SKM-1 treated with dmso at 0.1 percent for 144 hours (cell line): ENCODE measurements at regions not wholly inside any gene's neighbourhood (a gene's known extent, or its start where the extent isn't known, plus 50 kb on each side); places are given as distances from the start of the nearest gene placed in this dataset.

ENCODE experiments used
- DNase-seq: peaks from one replicate; lab custom pipeline; 2025; ENCODE audit not compliant: unreplicated experiment; lab: John Stamatoyannopoulos, UW

DNA sequence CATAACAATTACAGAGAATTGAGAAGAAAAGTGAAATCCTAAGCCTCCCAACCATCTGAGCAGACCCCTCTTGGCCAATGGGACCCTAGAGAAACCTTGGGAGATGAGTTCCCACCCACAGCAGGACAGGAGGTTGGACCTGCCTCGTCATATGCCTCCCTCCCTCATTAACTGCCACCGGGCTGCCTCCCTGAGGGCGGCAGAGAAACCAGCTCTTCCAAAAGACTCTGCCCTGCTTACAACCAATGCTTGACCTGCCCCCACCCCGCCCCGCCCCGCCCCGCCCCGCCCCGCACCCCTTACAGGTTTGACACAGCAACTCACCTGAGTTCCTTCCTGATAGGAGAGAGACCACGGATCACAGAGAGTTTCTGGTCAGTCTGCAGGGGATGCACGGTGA is 86.1 kb downstream of the ADRA2C start:
- no peak for DNase-seq

DNA sequence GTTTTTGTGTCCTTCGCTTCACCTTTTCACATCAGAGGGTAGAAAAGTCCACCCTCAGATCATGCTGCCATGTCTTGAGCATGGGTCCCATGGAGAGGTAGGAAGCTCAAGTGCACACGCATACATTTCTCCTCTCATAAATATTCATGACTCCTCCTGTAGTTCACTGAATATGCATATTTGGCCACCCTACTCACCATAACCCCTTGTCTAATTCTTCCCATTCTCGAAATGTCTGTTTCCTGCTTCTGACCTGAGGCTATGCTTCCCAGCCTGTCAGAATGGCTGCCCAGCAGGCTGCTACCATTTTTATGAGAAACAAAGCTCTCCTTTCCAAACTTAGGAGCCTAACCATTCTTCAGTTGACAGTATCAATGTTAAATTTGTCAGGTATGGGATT is 86.5 kb downstream of the ADRA2C start:
- DNase-seq: no peak

DNA sequence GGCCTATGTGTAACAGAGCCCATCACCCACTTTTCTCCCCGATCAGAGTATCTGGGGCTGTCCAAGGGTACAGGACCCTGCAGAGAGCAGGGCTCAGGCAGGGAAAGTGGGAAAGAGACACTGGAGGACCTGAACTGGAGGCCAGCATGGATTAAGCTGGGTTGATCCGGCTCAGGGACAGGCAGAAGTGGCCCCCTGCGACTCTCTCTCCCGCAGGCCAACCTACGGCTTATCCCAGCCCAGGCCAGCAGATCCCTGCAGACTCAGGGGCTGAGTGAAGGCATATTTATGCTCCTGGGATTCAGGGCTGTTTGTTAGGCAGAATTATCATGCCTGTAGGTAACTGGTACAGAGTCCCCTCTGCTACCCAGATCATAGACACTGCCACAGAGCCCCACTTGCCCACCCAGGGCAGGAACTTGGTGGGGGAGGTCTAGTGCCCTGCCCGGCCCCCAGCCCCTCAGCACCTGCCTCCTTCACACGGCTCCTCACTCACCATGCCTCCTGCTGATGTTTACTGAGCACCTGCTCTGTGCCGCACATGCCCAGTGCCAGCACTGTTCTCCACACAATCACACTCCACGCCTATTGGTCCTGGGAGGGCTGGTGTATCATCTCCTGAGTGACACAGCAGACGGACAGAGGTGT is 87.3 kb downstream of the ADRA2C start:
- DNase-seq: no peak

DNA sequence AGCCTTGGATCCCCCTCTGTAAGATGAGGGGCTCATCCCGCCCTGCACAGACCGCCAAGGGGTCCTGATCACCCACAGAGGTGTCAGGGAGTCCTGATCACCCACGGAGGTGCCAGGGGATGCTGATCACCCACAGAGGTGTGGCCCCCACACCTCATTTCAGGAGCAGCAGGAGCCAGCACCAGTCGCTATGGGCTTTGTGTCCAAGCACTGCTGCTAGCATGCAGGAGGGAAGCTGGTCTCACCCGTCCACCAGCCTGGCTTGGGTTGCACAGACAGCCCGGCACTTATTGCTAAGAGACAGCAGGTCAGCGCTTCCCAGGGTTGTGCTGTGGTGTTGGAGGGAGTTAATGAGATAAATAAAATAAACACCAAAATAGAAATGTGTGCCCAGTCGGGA is 88.5 kb downstream of the ADRA2C start:
- DNase-seq: no peak

GRCh38 chr4:3855646-3856045 is 89.5 kb downstream of the ADRA2C start:
- DNase-seq: no peak

DNA sequence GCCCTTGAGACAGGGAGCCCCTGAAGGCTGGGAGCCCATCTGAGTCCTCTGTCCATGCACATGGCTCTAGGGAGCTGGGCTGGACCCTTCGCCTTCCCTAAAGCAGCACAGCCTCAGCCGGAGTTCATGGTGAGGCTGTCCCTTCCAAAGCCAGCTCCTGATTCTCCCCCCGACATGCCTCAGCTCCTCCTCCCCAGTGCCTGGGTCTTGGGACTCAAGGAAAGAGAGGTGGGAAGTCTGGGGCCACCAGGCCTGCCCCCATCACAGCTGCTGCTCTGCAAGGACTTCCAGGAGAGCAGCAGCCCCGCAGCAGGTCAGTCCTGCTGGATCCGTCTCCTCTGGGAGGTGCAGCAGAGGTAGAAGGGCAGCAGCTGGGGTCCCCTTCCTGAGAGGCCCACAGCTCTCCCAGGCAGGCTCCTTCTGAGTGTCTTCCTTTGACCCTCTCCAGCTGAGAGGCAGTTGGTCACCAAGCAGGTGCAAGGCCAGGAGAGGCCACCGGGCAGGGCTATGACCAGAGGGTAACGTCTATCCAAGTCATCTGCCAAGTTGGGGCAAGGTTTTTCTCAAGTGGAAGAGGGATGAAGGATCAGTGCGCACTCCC is 90.5 kb downstream of the ADRA2C start:
- DNase-seq: no peak

DNA sequence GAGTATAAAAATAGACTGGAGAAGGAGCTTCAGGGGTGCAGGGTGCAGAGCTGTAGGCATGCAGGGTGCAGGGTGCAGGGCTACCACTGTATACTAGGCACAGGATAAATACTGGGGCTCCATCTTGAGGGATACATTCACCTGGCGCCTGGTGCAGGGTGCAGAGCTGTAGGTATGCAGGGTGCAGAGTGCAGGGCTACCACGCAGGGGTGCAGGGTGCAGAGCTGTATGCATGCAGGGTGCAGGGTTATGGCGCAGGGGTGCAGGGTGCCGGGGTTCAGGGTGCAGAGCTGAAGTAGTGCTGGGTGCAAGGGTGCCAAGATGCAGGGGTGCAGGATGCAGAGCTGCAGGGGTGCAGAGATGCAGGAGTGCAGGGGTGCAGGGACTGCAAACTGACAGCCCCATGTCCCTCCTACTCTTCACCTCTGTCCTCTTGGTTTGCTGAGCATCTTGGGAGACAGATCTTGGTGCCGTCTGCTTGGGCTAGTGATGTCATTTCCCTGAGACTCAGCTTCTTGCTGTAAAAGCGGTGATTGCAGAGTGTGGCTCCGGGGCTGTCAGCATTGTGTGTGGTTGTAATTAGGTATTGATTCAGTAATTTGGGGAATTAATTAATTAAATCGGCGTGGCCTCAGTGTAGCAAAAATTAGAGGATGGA is 91.2 kb downstream of the ADRA2C start:
- DNase-seq: no peak

GRCh38 chr4:3858046-3858730 is 92.0 kb downstream of the ADRA2C start:
- DNase-seq: no peak

DNA sequence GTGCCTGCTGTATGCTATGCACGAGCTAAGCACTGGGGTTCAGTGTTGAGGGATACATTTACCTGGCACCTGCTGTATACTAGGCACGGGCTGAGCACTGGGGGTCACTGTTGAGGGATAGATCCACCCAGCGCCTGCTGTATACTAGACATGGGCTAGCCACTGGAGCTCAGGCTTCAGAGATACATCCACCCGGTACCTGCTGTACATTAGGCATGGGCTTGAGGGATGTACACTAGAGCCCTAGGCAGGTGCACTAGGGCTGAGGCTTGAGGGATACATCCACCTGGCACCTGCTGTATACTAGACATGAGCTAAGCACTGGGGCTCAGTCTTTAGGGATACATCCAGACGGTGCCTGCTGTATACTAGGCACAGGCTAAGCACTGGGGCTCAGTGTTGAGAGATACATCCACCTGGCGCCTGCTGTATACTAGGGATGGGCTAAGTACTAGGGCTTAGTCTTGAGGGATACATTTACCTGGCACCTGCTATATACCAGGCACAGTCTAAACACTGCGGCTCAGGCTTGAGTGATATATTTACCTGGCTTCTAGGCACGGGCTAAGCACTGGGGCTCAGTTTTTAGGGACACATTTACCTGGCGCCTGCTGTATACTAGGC is 92.7 kb downstream of the ADRA2C start:
- DNase-seq: no peak

- no peak for DNase-seq
Observed at GRCh38 chr4:3859571-3859970, 93.4 kb downstream of the ADRA2C start.

GRCh38 chr4:3860061-3860912 is 94.1 kb downstream of the ADRA2C start:
- DNase-seq: no peak

DNA sequence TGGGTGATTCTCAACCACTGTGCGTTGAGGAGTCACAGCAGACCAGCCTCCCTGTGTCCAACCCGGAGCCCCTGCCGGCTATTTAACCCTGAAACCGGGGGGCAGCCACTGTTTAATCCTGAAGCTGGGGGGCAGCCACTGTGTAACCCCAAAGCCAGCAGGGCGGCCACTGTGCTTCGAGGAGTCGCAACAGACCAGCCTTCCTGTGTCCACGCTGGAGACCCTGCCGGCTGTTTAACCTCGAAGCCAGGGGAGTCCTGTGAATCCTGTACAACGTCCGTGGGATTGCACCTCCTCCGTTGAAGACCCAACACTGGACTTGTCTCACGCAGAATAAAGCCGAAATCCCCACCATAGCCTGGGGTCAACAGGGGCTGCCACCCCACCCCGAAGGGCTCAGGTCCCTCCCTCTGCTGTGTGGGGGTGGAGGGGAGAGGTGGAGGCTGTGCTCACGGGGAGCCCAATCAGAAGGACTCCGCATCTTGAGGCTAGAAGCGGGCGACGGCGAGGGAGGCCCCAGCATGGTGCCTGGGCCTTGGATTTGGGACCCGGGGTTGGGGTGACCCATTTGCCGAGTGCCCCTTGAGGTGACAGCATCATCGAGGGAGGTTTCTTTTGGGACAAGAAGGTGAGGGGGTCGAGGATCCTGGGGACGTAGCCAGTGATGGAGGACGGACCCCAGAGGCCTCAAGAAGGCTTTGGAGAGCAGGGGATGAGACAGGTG is 94.9 kb downstream of the ADRA2C start:
- DNase-seq: no peak

DNA sequence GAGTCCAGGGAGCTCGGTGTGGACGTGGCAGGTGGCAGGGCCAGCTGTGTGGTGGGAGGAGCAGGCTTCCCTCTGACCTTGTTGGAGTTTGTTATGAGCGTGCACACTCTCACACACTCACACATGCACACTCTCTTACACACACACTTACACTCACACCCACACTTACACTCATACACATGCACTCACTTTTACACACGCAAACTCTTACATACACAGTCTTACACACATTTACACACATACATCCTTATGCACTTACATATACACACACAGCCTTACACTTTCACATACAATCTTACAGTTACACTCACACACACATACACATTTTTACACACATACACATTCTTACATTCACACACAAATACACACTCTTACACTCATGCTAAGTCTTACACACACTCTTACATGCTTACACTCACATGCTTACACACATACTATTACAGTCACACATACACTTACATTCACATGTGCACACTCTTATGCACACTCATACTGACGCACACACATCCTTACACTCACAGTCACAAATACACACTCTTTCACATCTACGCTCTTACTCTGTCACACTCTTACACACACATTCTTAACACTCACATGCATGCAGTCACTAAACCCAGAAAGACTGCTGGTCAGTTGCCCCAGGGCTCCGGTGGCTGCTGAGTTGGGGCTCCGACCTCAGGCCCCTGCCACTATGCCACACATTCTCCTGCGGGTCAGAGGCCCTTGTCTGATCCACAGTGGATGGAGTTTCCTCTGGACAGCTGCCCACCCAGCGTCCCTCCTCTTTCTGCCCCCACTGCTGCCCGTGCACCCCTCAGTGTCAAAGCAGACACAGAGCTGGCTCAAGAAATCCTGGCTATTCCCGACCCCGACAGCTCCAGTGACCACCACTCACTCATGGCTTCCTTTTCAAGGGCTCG is 95.8 kb downstream of the ADRA2C start:
- DNase-seq: no peak

DNA sequence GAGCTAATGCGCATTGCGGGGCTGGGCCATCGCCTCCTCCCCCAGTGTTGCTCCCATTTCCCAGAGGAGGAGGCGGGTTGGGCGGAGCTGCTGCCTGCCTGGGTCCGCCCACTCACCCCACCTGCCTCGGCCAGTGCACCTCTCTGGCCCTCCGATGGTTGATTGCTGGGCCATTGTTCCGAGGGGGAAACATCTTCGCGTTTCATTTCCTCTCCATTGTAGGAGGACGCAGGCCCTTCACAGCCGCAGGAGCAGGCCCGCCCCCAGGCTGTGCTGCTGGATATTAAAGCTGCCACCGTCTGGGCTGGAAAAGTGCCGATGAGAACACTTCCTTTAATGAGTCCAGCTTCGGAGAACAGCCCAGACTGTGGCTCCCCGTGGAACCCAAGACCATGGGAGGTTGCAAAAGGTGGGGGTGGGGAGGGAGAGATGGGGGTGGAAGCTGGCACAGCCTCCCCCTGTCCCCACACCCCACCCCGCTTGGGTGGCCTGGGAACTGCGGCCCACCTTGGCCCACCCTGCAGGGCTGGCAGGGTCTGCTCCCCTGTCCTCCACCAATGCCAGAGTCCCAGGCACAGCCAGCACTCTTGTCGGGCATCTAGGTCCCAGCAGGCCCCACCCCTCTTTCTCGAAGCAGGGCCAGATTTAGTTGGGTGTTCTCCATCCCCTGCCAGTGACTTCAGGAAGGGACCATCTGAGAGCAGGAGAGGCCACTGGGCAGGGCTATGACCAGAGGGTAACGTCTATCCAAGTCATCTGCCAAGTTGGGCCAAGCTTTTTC is 96.6 kb downstream of the ADRA2C start:
- no peak for DNase-seq

GRCh38 chr4:3863841-3864741 is 97.9 kb downstream of the ADRA2C start:
- DNase-seq: no peak

DNA sequence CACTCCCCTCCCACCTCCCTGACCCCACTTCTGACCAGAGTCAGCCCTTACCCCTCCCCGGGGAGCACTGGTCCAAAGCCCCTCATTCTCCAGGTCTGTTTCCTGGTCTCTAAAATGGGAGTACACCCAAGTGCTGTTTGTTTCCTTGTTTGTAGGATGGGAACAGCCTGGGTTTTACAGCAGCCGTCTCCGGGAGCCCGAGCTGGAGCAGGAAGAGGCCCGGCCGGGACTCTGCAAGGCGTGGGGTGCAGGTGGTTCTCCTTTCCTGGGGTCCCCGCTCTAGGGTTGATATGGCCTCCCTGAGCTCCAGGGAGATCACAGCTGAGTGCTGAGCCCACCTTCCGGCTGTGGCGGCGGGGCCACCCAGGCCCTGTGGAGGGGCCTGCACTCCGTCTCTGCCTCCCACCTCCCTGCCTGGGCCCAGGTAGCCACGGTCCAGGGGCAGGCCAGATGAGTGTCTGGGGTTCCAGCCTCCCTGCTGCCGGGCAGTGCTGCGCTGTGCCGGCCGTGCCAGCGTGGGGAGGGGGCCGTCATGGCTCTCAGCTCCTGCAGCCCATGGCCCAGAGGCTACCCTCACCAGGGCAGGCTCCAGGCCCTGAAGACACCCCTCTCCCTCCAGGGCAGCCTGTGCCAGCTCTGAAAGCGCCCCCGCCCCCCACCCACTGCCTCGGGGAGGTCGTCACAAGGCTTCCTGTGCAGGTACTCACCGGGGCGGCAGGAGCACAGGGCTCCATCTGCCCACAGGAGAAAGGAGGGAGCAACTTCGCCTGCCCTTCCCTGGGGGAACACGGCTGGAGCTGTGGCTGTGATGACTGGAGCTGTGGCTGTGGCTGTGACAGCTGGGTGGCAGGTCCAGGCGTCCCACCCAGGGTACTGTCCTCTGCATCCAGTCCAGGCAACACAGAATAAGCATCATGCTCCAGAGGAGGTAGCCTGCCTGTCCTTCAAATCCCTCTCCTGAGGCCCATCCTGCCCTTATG is 98.8 kb downstream of the ADRA2C start:
- DNase-seq: no peak
